Stomach (tissue), 8 donors: ENCODE measurements at regions not wholly inside any gene's neighbourhood (a gene's known extent, or its start where the extent isn't known, plus 50 kb on each side); places are given as distances from the start of the nearest gene placed in this dataset.

Experiments used
- DNase-seq, 2 donors: peaks; one replicate each; pipeline versions ENCODE4 v3.0.0 to v3.0.0-alpha.2; 2013 to 2019
- H3K27ac ChIP-seq, 5 donors: fragments of 200-600 bp in 4 of 5; sonication (generic) in 4 of 5; one replicate each; pipeline ENCODE4 v1.5.1; 2013 to 2019; ENCODE audit warnings: mild to moderate bottlenecking in 1 of 5, moderate library complexity in 1 of 5
- H3K27me3 ChIP-seq, 3 donors: fragments of 200-600 bp; sonication (generic); one replicate each; pipeline ENCODE4 v1.5.1; 2017 to 2019; ENCODE audit warnings: mixed run types in 1 of 3
- H3K36me3 ChIP-seq, 4 donors: fragments of 200-600 bp; sonication (generic); 1 replicate in 3 of 4; 2 replicates in 1 of 4; pipeline ENCODE4 v1.5.1; 2016 to 2019
- H3K4me1 ChIP-seq, 4 donors: fragments of 200-600 bp; sonication (generic); one replicate each; pipeline ENCODE4 v1.5.1; 2016 to 2019
- H3K4me3 ChIP-seq, 4 donors: fragments of 200-600 bp; sonication (generic) in 3 of 4; one replicate each; pipeline ENCODE4 v1.5.1; 2016 to 2019; ENCODE audit warnings: mild to moderate bottlenecking in 1 of 4
- H3K9me3 ChIP-seq, 4 donors: fragments of 200-600 bp; sonication (generic); one replicate each; pipeline ENCODE4 v1.5.1; 2016 to 2019
- CTCF ChIP-seq, 7 experiments: fragments of 450-650 bp in 4 of 7; fragments of 200-600 bp in 3 of 7; sonication (generic) in 3 of 7; IDR thresholded peaks; one replicate each; pipeline ENCODE4 v1.5.1; 2016 to 2019; ENCODE audit warnings: antibody characterized with exemption in 7 of 7, control low read depth in 2 of 7, mild to moderate bottlenecking in 1 of 7
- EP300 ChIP-seq: sonication (generic); formaldehyde crosslinking; IDR thresholded peaks from one replicate; pipeline ENCODE4 v1.6.1; 2017; ENCODE audit warnings: antibody characterized with exemption
- POLR2A ChIP-seq, 4 donors: fragments of 450-650 bp; IDR thresholded peaks; one replicate each; pipeline ENCODE4 v1.6.1; 2016; ENCODE audit warnings: antibody characterized with exemption in 4 of 4, control low read depth in 2 of 4, mild to moderate bottlenecking in 1 of 4, moderate library complexity in 1 of 4
- POLR2AphosphoS5 ChIP-seq, 3 donors: sonication (generic); formaldehyde crosslinking; IDR thresholded peaks; one replicate each; pipeline ENCODE4 v1.6.1; 2016; ENCODE audit warnings: antibody characterized with exemption in 3 of 3
- WGBS, 5 donors: extraction: QIAGEN DNeasy Blood & Tissue Kit in 3 of 5; methylation state at CpG; one replicate each; pipeline versions ENCODE4 v1.1.5 to v1.1.7; 2013 to 2018; 5-methylcytosine and 5-hydroxymethylcytosine counted together
- intact Hi-C: fragments of 100-400 bp; cut with DNase I; formaldehyde crosslinking; loops from one replicate; pipeline ENCODE4 v1.15.1; 2023; ENCODE audit warnings: low total_unique reads
- donor health status: healthy with polysubstance abuse.
- donor health status: Bipolar disorder and iron deficiency.
- donor health status: healthy.

GRCh38 chr16:25433388-25433787, 175.7 kb upstream of the ZKSCAN2 start:
- Histone ChIP-seq H3K27me3 (no peaks in the 10 kb centered on the region), H3K36me3 (no peaks in the 10 kb centered on the region), H3K4me1 (no peaks in the 10 kb centered on the region), H3K4me3 (no peak overlapping the region), H3K27ac (no peak overlapping the region), H3K9me3 (peaks cover 0 to 3% (median under 1%) of the 10 kb centered on the region in 4 donors)
- no peak for DNase-seq
- WGBS, 5 donors = 67 to 78% (median 74%) methylated on average over 4 of the region's 4 CpGs
- TF ChIP-seq CTCF (IDR thresholded peaks at IDR 0.05) = no peak
- TF ChIP-seq EP300 = no peak
- TF ChIP-seq POLR2A (IDR thresholded peaks at IDR 0.05) = no peak
- TF ChIP-seq POLR2AphosphoS5 (IDR thresholded peaks at IDR 0.05) = no peak
- intact Hi-C loops = no loop called here

GRCh38 chr16:25431472-25431871, 173.8 kb upstream of the ZKSCAN2 start:
- WGBS, 5 donors = 86 to 94% (median 91%) methylated on average over 7 of the region's 7 CpGs
- Histone ChIP-seq H3K36me3 (no peaks in the 10 kb centered on the region), H3K27me3 (no peaks in the 10 kb centered on the region), H3K4me3 (no peak overlapping the region), H3K9me3 (peaks cover 0 to 18% (median 3%) of the 10 kb centered on the region in 4 donors), H3K4me1 (no peaks in the 10 kb centered on the region), H3K27ac (no peak overlapping the region)
- TF ChIP-seq EP300 = no peak
- TF ChIP-seq CTCF (IDR thresholded peaks at IDR 0.05) = no peak
- no peak for TF ChIP-seq POLR2AphosphoS5 (IDR thresholded peaks at IDR 0.05)
- no peak for TF ChIP-seq POLR2A (IDR thresholded peaks at IDR 0.05)
- intact Hi-C loops = no loop called here
- DNase-seq = no peak

- TF ChIP-seq CTCF (IDR thresholded peaks at IDR 0.05) = no peak
- TF ChIP-seq EP300 = no peak
- TF ChIP-seq POLR2A (IDR thresholded peaks at IDR 0.05) = no peak
- no peak for TF ChIP-seq POLR2AphosphoS5 (IDR thresholded peaks at IDR 0.05)
- intact Hi-C loops = no loop called here
- 60 to 88% (median 83%) methylated on average over 1 of the region's 1 CpG for WGBS, 5 donors
- Histone ChIP-seq H3K27ac (no peak overlapping the region), H3K36me3 (no peaks in the 10 kb centered on the region), H3K4me1 (no peaks in the 10 kb centered on the region), H3K9me3 (peaks cover 0 to 18% (median 3%) of the 10 kb centered on the region in 4 donors), H3K4me3 (no peak overlapping the region), H3K27me3 (no peaks in the 10 kb centered on the region)
- DNase-seq = no peak
Measured at GRCh38 chr16:25426829-25427228, 169.2 kb upstream of the ZKSCAN2 start.

GRCh38 chr16:25419681-25420080, 162.0 kb upstream of the ZKSCAN2 start:
- Histone ChIP-seq H3K27me3 (no peaks in the 10 kb centered on the region), H3K4me1 (no peaks in the 10 kb centered on the region), H3K27ac (no peak overlapping the region), H3K9me3 (no peaks in the 10 kb centered on the region), H3K36me3 (no peaks in the 10 kb centered on the region), H3K4me3 (no peak overlapping the region)
- DNase-seq = peak in 1 of 2 donors; percentile 4
- intact Hi-C loops = loop anchor here (10.0 kb wide), 1 partner anchor 45 kb away; no protein-coding TSS in a partner anchor
- TF ChIP-seq EP300 (no peak), POLR2A (IDR thresholded peaks at IDR 0.05) (no peak), CTCF (IDR thresholded peaks at IDR 0.05) (no peak), POLR2AphosphoS5 (IDR thresholded peaks at IDR 0.05) (no peak)
- 70 to 78% (median 73%) methylated on average over 3 of the region's 3 CpGs for WGBS, 5 donors
